NB4 (cell line): ENCODE measurements at regions not wholly inside any gene's neighbourhood (a gene's known extent, or its start where the extent isn't known, plus 50 kb on each side); places are given as distances from the start of the nearest gene placed in this dataset.
"Not testable (repeated sequence)": the region's sequence is repeated elsewhere in the genome, so short reads cannot be mapped to it uniquely, and the experiment has no call there.

ENCODE experiments used
- DNase-seq: peaks from one replicate; pipeline ENCODE4 v3.0.0; 2010; ENCODE audit warnings: low read depth
- H3K4me3 ChIP-seq: one replicate; pipeline ENCODE4 v1.5.1; 2011; ENCODE audit warnings: mild to moderate bottlenecking, low read depth, low read length, moderate library complexity
- CTCF ChIP-seq: IDR thresholded peaks from one replicate; pipeline ENCODE4 v1.5.1; 2012; ENCODE audit warnings: low read depth, low read length
- MAX ChIP-seq: IDR thresholded peaks from 2 replicates; pipeline ENCODE4 v1.6.1; 2011; ENCODE audit warnings: low read depth, low read length
- MYC ChIP-seq: IDR thresholded peaks from 2 replicates; pipeline ENCODE4 v1.6.1; 2011; ENCODE audit warnings: low read depth, low read length
- POLR2A ChIP-seq: IDR thresholded peaks from 2 replicates; pipeline ENCODE4 v1.6.1; 2011; ENCODE audit warnings: mild to moderate bottlenecking; ENCODE audit not compliant: insufficient read length; ENCODE audit errors: extremely low read depth

GRCh38 chr18:29841631-29842030, 1200.9 kb downstream of the DSC3 start:
- no peak overlapping the region for H3K4me3 ChIP-seq
- TF ChIP-seq MAX (no peak), POLR2A (no peak), CTCF (no peak), MYC (no peak)
- DNase-seq: no peak

GRCh38 chr18:29840089-29840488, 1202.5 kb downstream of the DSC3 start:
- no peak for TF ChIP-seq CTCF
- no peak for TF ChIP-seq POLR2A
- TF ChIP-seq MYC: no peak
- no peak for TF ChIP-seq MAX
- DNase-seq: no peak

GRCh38 chr18:29838961-29839360, 1203.6 kb downstream of the DSC3 start:
- DNase-seq, H3K4me3 ChIP-seq: not testable (repeated sequence)

More at GRCh38 chr18:29840089-29840488, 1202.5 kb downstream of the DSC3 start:
- H3K4me3 ChIP-seq: no peak overlapping the region

GRCh38 chr18:29838556-29838955, 1204.0 kb downstream of the DSC3 start:
- TF ChIP-seq POLR2A: no peak
- TF ChIP-seq MAX: no peak
- no peak for TF ChIP-seq MYC
- TF ChIP-seq CTCF: no peak
- DNase-seq: no peak
- no peak overlapping the region for H3K4me3 ChIP-seq

GRCh38 chr18:29823671-29824070, 1218.9 kb downstream of the DSC3 start:
- TF ChIP-seq MAX: no peak
- no peak for TF ChIP-seq CTCF
- no peak for TF ChIP-seq POLR2A
- no peak for TF ChIP-seq MYC
- DNase-seq: no peak
- no peak overlapping the region for H3K4me3 ChIP-seq

- no peak for DNase-seq
- H3K4me3 ChIP-seq: no peak overlapping the region
- TF ChIP-seq POLR2A (no peak), MYC (no peak), CTCF (no peak)
Measured at GRCh38 chr18:29821544-29821943, 1221.0 kb downstream of the DSC3 start.
